ENCODE measurements at regions not wholly inside any gene's neighbourhood (a gene's known extent, or its start where the extent isn't known, plus 50 kb on each side); places are given as distances from the start of the nearest gene placed in this dataset.

GRCh38 chr3:195017151-195017550, 253.8 kb downstream of the XXYLT1 start:
- TF ChIP-seq, protein P1, sequence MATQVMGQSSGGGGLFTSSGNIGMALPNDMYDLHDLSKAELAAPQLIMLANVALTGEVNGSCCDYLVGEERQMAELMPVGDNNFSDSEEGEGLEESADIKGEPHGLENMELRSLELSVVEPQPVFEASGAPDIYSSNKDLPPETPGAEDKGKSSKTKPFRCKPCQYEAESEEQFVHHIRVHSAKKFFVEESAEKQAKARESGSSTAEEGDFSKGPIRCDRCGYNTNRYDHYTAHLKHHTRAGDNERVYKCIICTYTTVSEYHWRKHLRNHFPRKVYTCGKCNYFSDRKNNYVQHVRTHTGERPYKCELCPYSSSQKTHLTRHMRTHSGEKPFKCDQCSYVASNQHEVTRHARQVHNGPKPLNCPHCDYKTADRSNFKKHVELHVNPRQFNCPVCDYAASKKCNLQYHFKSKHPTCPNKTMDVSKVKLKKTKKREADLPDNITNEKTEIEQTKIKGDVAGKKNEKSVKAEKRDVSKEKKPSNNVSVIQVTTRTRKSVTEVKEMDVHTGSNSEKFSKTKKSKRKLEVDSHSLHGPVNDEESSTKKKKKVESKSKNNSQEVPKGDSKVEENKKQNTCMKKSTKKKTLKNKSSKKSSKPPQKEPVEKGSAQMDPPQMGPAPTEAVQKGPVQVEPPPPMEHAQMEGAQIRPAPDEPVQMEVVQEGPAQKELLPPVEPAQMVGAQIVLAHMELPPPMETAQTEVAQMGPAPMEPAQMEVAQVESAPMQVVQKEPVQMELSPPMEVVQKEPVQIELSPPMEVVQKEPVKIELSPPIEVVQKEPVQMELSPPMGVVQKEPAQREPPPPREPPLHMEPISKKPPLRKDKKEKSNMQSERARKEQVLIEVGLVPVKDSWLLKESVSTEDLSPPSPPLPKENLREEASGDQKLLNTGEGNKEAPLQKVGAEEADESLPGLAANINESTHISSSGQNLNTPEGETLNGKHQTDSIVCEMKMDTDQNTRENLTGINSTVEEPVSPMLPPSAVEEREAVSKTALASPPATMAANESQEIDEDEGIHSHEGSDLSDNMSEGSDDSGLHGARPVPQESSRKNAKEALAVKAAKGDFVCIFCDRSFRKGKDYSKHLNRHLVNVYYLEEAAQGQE (IDR thresholded peaks at IDR 0.05; ENCODE audit: insufficient read depth in 1 of 2, low read depth in 2 of 2, low read length in 2 of 2) = no peak
- no peak for TF ChIP-seq POLR2AphosphoS5 (IDR thresholded peaks at IDR 0.05; ENCODE audit: low read depth, low read length)
- no peak for TF ChIP-seq SIN3A (IDR thresholded peaks at IDR 0.05; ENCODE audit: borderline replicate concordance, insufficient read depth, low read length)
- TF ChIP-seq TAF1 (IDR thresholded peaks at IDR 0.05; ENCODE audit: borderline replicate concordance, insufficient read depth, low read length) = no peak
- TF ChIP-seq FOXP2 (optimal IDR thresholded peaks at IDR 0.05; ENCODE audit: borderline replicate concordance, extremely low read depth, extremely low read length, insufficient read depth) = no peak

All from PFSK-1 (cell line).